ENCODE measurements at regions not wholly inside any gene's neighbourhood (a gene's known extent, or its start where the extent isn't known, plus 50 kb on each side); places are given as distances from the start of the nearest gene placed in this dataset.

DNA sequence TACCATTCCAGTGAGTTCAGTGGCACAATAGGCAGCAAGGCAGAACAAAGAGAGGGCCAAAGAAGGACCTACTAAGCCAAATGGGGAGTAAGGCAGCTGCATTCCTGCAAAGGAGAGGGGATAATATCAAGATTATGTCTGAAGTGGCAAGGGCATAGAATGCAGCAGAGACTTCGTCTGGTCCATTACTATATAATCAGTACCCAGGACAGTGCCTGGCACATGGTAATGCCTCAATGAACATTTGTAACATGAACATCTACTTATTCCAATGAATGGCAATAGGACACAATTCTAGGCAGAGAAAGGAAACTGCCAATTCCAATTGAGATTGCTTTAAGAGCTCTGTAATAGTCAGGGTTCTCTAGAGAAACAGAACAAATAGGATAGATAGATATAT, 82.1 kb upstream of the STAC start:
- Histone ChIP-seq H3K4me2 (ENCODE audit: low read length) (no peak overlapping the region), H3K56ac (ENCODE audit: low read length) (no peak overlapping the region), H3K27me3 (ENCODE audit: insufficient read depth, low read length, poor library complexity) (no peaks in the 10 kb centered on the region), H2BK15ac (replicated peaks; ENCODE audit: low read depth) (no peak overlapping the region), H3K4ac (ENCODE audit: low read depth, low read length) (no peak overlapping the region), H2AK5ac (ENCODE audit: low read length) (no peak overlapping the region), H4K8ac (ENCODE audit: low read depth, low read length) (no peak overlapping the region), H2BK5ac (ENCODE audit: low read length) (no peak overlapping the region), H3K36me3 (ENCODE audit: control insufficient read depth, insufficient read depth, low read length) (no peaks in the 10 kb centered on the region), H3K18ac (ENCODE audit: low read length) (no peak overlapping the region), H3K4me3 (ENCODE audit: low read length) (no peak overlapping the region), H3K79me2 (ENCODE audit: control insufficient read depth, insufficient read depth, low read length) (no peaks in the 10 kb centered on the region), H3K23ac (ENCODE audit: low read length) (no peak overlapping the region), H3K9ac (ENCODE audit: low read length) (no peak overlapping the region), H4K5ac (ENCODE audit: low read length) (no peak overlapping the region), H3K27ac (ENCODE audit: low read depth, low read length) (no peak overlapping the region), H2BK120ac (ENCODE audit: low read depth, low read length) (no peak overlapping the region), H3K4me1 (ENCODE audit: control insufficient read depth, low read depth, low read length) (no peaks in the 10 kb centered on the region), H3K79me1 (ENCODE audit: low read length) (no peaks in the 10 kb centered on the region)
- no peak for DNase-seq
- no CpG with 5 or more reads among the region's 1 CpG for WGBS (ENCODE audit: extremely low coverage, insufficient coverage, low lambda C conversion rate)

DNA sequence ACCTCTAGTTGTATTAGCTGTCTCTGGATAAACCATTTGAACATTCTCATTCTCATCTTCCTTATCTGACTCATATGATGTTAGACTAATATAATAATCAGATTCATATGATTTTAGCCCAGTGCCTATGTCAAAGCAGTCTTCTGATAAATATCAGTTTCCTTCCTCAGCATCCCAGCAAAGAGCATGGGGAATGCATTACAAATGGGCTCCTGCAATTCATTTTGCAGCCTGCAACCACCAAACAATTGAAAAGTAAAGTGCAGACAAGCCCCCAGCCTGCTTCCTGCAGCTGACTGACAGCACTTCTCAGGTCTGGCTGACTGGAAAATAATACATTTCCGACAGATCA, 78.2 kb upstream of the STAC start:
- WGBS (ENCODE audit: extremely low coverage, insufficient coverage, low lambda C conversion rate): no CpG with 5 or more reads among the region's 1 CpG
- no peaks in the 10 kb centered on the region for H3K79me1 ChIP-seq (ENCODE audit: low read length)

DNA sequence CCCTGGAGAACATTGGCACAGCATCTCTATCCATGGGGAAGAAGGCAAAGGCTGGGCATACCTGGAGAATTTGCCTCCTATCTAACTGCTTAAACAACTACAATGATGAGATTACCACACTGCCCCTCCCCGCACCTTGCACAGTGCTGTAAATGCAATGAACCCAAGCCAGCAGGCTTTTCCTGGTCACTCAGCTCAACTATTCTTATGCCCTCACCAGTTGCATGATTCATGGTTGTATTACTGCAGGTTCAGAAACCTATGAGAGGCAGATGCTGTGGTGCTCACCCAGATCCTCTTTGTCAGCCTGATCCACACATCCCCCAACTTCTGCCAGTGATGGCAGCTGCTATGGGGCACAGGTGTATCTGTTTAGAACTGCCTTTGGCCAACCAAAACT, 77.7 kb upstream of the STAC start:
- H3K56ac ChIP-seq (ENCODE audit: low read length): no peak overlapping the region
- H2BK15ac ChIP-seq (replicated peaks; ENCODE audit: low read depth): no peak overlapping the region
- no peak overlapping the region for H3K4ac ChIP-seq (ENCODE audit: low read depth, low read length)
- no peaks in the 10 kb centered on the region for H3K79me2 ChIP-seq (ENCODE audit: control insufficient read depth, insufficient read depth, low read length)
- DNase-seq: no peak
- H2BK120ac ChIP-seq (ENCODE audit: low read depth, low read length): no peak overlapping the region
- H3K4me2 ChIP-seq (ENCODE audit: low read length): no peak overlapping the region
- no peaks in the 10 kb centered on the region for H3K4me1 ChIP-seq (ENCODE audit: control insufficient read depth, low read depth, low read length)
- H3K27me3 ChIP-seq (ENCODE audit: insufficient read depth, low read length, poor library complexity): no peaks in the 10 kb centered on the region
- H3K27ac ChIP-seq (ENCODE audit: low read depth, low read length): no peak overlapping the region
- no peak overlapping the region for H3K18ac ChIP-seq (ENCODE audit: low read length)
- no peaks in the 10 kb centered on the region for H3K36me3 ChIP-seq (ENCODE audit: control insufficient read depth, insufficient read depth, low read length)
- H3K4me3 ChIP-seq (ENCODE audit: low read length): no peak overlapping the region
- no peak overlapping the region for H4K5ac ChIP-seq (ENCODE audit: low read length)
- H3K79me1 ChIP-seq (ENCODE audit: low read length): no peaks in the 10 kb centered on the region
- H2AK5ac ChIP-seq (ENCODE audit: low read length): no peak overlapping the region
- no CpG with 5 or more reads among the region's 1 CpG for WGBS (ENCODE audit: extremely low coverage, insufficient coverage, low lambda C conversion rate)
- no peak overlapping the region for H3K23ac ChIP-seq (ENCODE audit: low read length)
- H4K8ac ChIP-seq (ENCODE audit: low read depth, low read length): no peak overlapping the region
- no peak overlapping the region for H2BK5ac ChIP-seq (ENCODE audit: low read length)
- H3K9ac ChIP-seq (ENCODE audit: low read length): no peak overlapping the region

More for the DNA sequence above, 78.2 kb upstream of the STAC start:
- H4K5ac ChIP-seq (ENCODE audit: low read length): no peak overlapping the region
- H3K9ac ChIP-seq (ENCODE audit: low read length): no peak overlapping the region
- no peaks in the 10 kb centered on the region for H3K79me2 ChIP-seq (ENCODE audit: control insufficient read depth, insufficient read depth, low read length)
- no peak overlapping the region for H2BK120ac ChIP-seq (ENCODE audit: low read depth, low read length)
- no peak overlapping the region for H2BK5ac ChIP-seq (ENCODE audit: low read length)
- H2AK5ac ChIP-seq (ENCODE audit: low read length): no peak overlapping the region
- no peak overlapping the region for H3K27ac ChIP-seq (ENCODE audit: low read depth, low read length)
- no peak overlapping the region for H3K23ac ChIP-seq (ENCODE audit: low read length)
- no peak overlapping the region for H3K4me2 ChIP-seq (ENCODE audit: low read length)
- H3K27me3 ChIP-seq (ENCODE audit: insufficient read depth, low read length, poor library complexity): no peaks in the 10 kb centered on the region
- no peak overlapping the region for H3K4me3 ChIP-seq (ENCODE audit: low read length)
- no peaks in the 10 kb centered on the region for H3K36me3 ChIP-seq (ENCODE audit: control insufficient read depth, insufficient read depth, low read length)
- no peak overlapping the region for H3K18ac ChIP-seq (ENCODE audit: low read length)
- H3K4me1 ChIP-seq (ENCODE audit: control insufficient read depth, low read depth, low read length): no peaks in the 10 kb centered on the region
- no peak overlapping the region for H3K56ac ChIP-seq (ENCODE audit: low read length)
- H2BK15ac ChIP-seq (replicated peaks; ENCODE audit: low read depth): no peak overlapping the region
- no peak overlapping the region for H4K8ac ChIP-seq (ENCODE audit: low read depth, low read length)
- H3K4ac ChIP-seq (ENCODE audit: low read depth, low read length): no peak overlapping the region
- DNase-seq: no peak

DNA sequence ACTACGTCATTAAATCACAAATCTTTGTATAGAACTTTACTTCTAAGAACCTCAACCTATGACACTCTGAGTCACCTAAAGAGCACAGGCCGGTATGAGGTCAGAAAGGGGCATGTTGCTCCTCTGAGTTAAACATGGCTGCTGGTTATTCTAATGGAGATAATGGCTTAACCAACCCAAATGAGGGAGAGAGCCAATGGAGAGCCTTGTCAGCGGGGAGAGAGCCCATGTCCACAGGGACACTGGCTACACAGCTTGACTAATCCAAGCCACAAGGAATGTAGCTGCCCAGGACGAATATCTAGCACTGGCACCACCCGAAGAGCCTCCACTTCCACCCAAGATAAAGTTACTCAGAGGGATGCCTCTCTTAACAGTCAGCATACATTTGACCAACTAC, 77.0 kb upstream of the STAC start:
- H3K56ac ChIP-seq (ENCODE audit: low read length): no peak overlapping the region
- H3K9ac ChIP-seq (ENCODE audit: low read length): no peak overlapping the region
- H3K36me3 ChIP-seq (ENCODE audit: control insufficient read depth, insufficient read depth, low read length): no peaks in the 10 kb centered on the region
- H2BK15ac ChIP-seq (replicated peaks; ENCODE audit: low read depth): no peak overlapping the region
- no peak overlapping the region for H3K18ac ChIP-seq (ENCODE audit: low read length)
- H3K23ac ChIP-seq (ENCODE audit: low read length): no peak overlapping the region
- H4K5ac ChIP-seq (ENCODE audit: low read length): no peak overlapping the region
- no peak overlapping the region for H2BK120ac ChIP-seq (ENCODE audit: low read depth, low read length)
- H3K4me2 ChIP-seq (ENCODE audit: low read length): no peak overlapping the region
- no peaks in the 10 kb centered on the region for H3K79me2 ChIP-seq (ENCODE audit: control insufficient read depth, insufficient read depth, low read length)
- no peak overlapping the region for H4K8ac ChIP-seq (ENCODE audit: low read depth, low read length)
- DNase-seq: no peak
- no CpG with 5 or more reads among the region's 5 CpGs for WGBS (ENCODE audit: extremely low coverage, insufficient coverage, low lambda C conversion rate)
- no peak overlapping the region for H3K27ac ChIP-seq (ENCODE audit: low read depth, low read length)
- no peak overlapping the region for H3K4me3 ChIP-seq (ENCODE audit: low read length)
- no peak overlapping the region for H3K4ac ChIP-seq (ENCODE audit: low read depth, low read length)
- no peak overlapping the region for H2AK5ac ChIP-seq (ENCODE audit: low read length)
- no peaks in the 10 kb centered on the region for H3K4me1 ChIP-seq (ENCODE audit: control insufficient read depth, low read depth, low read length)
- no peak overlapping the region for H2BK5ac ChIP-seq (ENCODE audit: low read length)
- H3K79me1 ChIP-seq (ENCODE audit: low read length): no peaks in the 10 kb centered on the region
- no peaks in the 10 kb centered on the region for H3K27me3 ChIP-seq (ENCODE audit: insufficient read depth, low read length, poor library complexity)

DNA sequence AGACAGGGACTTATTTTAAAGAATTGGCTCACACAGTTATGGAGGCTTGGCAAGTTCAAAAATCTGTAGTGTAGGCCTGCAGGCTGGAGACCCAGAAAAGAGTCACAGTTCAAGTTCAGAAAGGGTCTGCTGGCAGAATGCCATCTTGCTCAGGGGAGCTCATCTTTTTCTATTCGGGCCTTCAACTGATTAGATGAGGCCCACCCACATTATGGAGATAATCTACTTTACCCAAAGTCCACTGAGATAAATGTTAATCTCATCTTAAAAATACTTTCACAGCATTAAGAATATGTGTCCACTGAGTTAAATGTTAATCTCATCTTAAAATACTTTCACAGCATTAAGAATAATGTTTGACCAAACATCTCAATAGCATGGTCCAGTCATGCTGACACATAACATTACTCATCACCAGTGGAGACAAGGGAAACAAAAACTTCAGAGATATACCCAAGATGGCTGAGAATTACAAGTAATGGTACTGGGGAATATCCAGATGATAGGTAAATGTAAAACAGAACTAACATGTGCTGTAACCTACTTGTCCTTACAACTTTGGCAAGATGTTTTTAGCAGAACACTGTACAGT, 74.3 kb upstream of the STAC start:
- Histone ChIP-seq H3K36me3 (ENCODE audit: control insufficient read depth, insufficient read depth, low read length) (no peaks in the 10 kb centered on the region), H2BK5ac (ENCODE audit: low read length) (no peak overlapping the region), H2BK120ac (ENCODE audit: low read depth, low read length) (no peak overlapping the region), H3K4me1 (ENCODE audit: control insufficient read depth, low read depth, low read length) (no peaks in the 10 kb centered on the region), H3K4me2 (ENCODE audit: low read length) (no peak overlapping the region), H3K56ac (ENCODE audit: low read length) (no peak overlapping the region), H3K79me2 (ENCODE audit: control insufficient read depth, insufficient read depth, low read length) (no peaks in the 10 kb centered on the region), H3K4ac (ENCODE audit: low read depth, low read length) (no peak overlapping the region), H3K79me1 (ENCODE audit: low read length) (no peaks in the 10 kb centered on the region), H4K8ac (ENCODE audit: low read depth, low read length) (no peak overlapping the region), H3K23ac (ENCODE audit: low read length) (no peak overlapping the region), H3K18ac (ENCODE audit: low read length) (no peak overlapping the region), H3K27me3 (ENCODE audit: insufficient read depth, low read length, poor library complexity) (no peaks in the 10 kb centered on the region), H3K27ac (ENCODE audit: low read depth, low read length) (no peak overlapping the region), H2BK15ac (replicated peaks; ENCODE audit: low read depth) (no peak overlapping the region), H3K9ac (ENCODE audit: low read length) (no peak overlapping the region), H2AK5ac (ENCODE audit: low read length) (no peak overlapping the region), H4K5ac (ENCODE audit: low read length) (no peak overlapping the region), H3K4me3 (ENCODE audit: low read length) (no peak overlapping the region)
- DNase-seq: no peak
- no CpG with 5 or more reads among the region's 1 CpG for WGBS (ENCODE audit: extremely low coverage, insufficient coverage, low lambda C conversion rate)

DNA sequence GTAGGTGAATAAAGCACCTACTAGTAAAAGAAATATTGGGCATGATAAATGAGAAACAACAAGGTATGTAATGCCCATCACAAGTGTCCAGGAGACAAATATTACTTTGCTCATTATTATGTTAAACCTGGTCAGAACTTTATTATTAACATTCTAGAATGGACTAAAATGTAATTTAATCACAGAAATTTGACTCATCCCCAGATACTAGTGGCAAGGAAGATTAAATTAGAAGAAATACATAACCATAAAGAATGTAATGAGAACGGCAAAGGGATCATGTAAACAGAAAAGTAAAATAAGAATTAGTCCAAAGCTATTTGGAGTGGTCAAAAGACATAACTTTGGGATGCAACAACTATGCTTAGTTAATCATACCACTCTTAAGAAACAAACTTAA, 71.2 kb upstream of the STAC start:
- H3K27me3 ChIP-seq (ENCODE audit: insufficient read depth, low read length, poor library complexity): no peaks in the 10 kb centered on the region
- no peak overlapping the region for H3K27ac ChIP-seq (ENCODE audit: low read depth, low read length)
- no peaks in the 10 kb centered on the region for H3K79me2 ChIP-seq (ENCODE audit: control insufficient read depth, insufficient read depth, low read length)
- no peak for DNase-seq
- no peak overlapping the region for H3K4me3 ChIP-seq (ENCODE audit: low read length)
- H2BK15ac ChIP-seq (replicated peaks; ENCODE audit: low read depth): no peak overlapping the region
- H4K8ac ChIP-seq (ENCODE audit: low read depth, low read length): no peak overlapping the region
- no peak overlapping the region for H3K4ac ChIP-seq (ENCODE audit: low read depth, low read length)
- no peak overlapping the region for H3K9ac ChIP-seq (ENCODE audit: low read length)
- no peaks in the 10 kb centered on the region for H3K4me1 ChIP-seq (ENCODE audit: control insufficient read depth, low read depth, low read length)
- no peak overlapping the region for H2BK120ac ChIP-seq (ENCODE audit: low read depth, low read length)
- H2BK5ac ChIP-seq (ENCODE audit: low read length): no peak overlapping the region
- WGBS (ENCODE audit: extremely low coverage, insufficient coverage, low lambda C conversion rate): no CpG with 5 or more reads among the region's 1 CpG
- H3K18ac ChIP-seq (ENCODE audit: low read length): no peak overlapping the region
- H3K23ac ChIP-seq (ENCODE audit: low read length): no peak overlapping the region
- H3K4me2 ChIP-seq (ENCODE audit: low read length): no peak overlapping the region
- H3K36me3 ChIP-seq (ENCODE audit: control insufficient read depth, insufficient read depth, low read length): no peaks in the 10 kb centered on the region
- no peak overlapping the region for H4K5ac ChIP-seq (ENCODE audit: low read length)
- H2AK5ac ChIP-seq (ENCODE audit: low read length): no peak overlapping the region
- no peak overlapping the region for H3K56ac ChIP-seq (ENCODE audit: low read length)
- H3K79me1 ChIP-seq (ENCODE audit: low read length): no peaks in the 10 kb centered on the region

Data from mesendoderm (in vitro differentiated cells).